EL (cell line): ENCODE measurements at regions not wholly inside any gene's neighbourhood (a gene's known extent, or its start where the extent isn't known, plus 50 kb on each side); places are given as distances from the start of the nearest gene placed in this dataset.

Source experiments
- DNase-seq: peaks from one replicate; pipeline ENCODE4 v3.0.0-alpha.2; 2016

GRCh38 chr12:75894965-75895754 is 136.4 kb downstream of the PHLDA1 start:
- DNase-seq, result no peak

- DNase-seq, result no peak
These were observed 137.8 kb downstream of the PHLDA1 start for GRCh38 chr12:75893765-75894164.

- peak; percentile 53 for DNase-seq
These were observed 138.7 kb downstream of the PHLDA1 start for GRCh38 chr12:75892731-75893408.

GRCh38 chr12:75891072-75891471 is 140.5 kb downstream of the PHLDA1 start:
- DNase-seq, result no peak

- no peak for DNase-seq
These were observed 140.9 kb downstream of the PHLDA1 start for GRCh38 chr12:75890660-75891059.

GRCh38 chr12:75890141-75890540 is 141.4 kb downstream of the PHLDA1 start:
- peak; percentile 28 for DNase-seq

GRCh38 chr12:75888874-75889613 is 142.5 kb downstream of the PHLDA1 start:
- peak; percentile 11 for DNase-seq

GRCh38 chr12:75888399-75888798 is 143.2 kb downstream of the PHLDA1 start:
- no peak for DNase-seq

GRCh38 chr12:75887979-75888378 is 143.6 kb downstream of the PHLDA1 start:
- no peak for DNase-seq

- no peak for DNase-seq
These were observed 147.1 kb downstream of the PHLDA1 start for GRCh38 chr12:75884465-75884985.

- no peak for DNase-seq
These were observed 148.3 kb downstream of the PHLDA1 start for GRCh38 chr12:75883241-75883640.

GRCh38 chr12:75882421-75882820 is 149.2 kb downstream of the PHLDA1 start:
- no peak for DNase-seq

GRCh38 chr12:75881920-75882319 is 149.7 kb downstream of the PHLDA1 start:
- peak; percentile 8 for DNase-seq

GRCh38 chr12:75877763-75878621 is 153.6 kb downstream of the PHLDA1 start:
- no peak for DNase-seq

- DNase-seq, result no peak
These were observed 154.5 kb downstream of the PHLDA1 start for GRCh38 chr12:75876832-75877762.

GRCh38 chr12:75874441-75874840 is 157.1 kb downstream of the PHLDA1 start:
- no peak for DNase-seq

- DNase-seq, result no peak
These were observed 158.8 kb downstream of the PHLDA1 start for GRCh38 chr12:75872762-75873161.

- peak; percentile 28 for DNase-seq
These were observed 160.7 kb downstream of the PHLDA1 start for GRCh38 chr12:75870878-75871277.

- no peak for DNase-seq
These were observed 163.1 kb downstream of the PHLDA1 start for GRCh38 chr12:75868501-75868900.

- no peak for DNase-seq
These were observed 166.3 kb downstream of the PHLDA1 start for GRCh38 chr12:75865315-75865714.

- no peak for DNase-seq
These were observed 167.4 kb downstream of the PHLDA1 start for GRCh38 chr12:75864161-75864560.
